Astrocyte (in vitro differentiated cells and primary cell): ENCODE measurements at regions not wholly inside any gene's neighbourhood (a gene's known extent, or its start where the extent isn't known, plus 50 kb on each side); places are given as distances from the start of the nearest gene placed in this dataset.
"Not testable (repeated sequence)": the region's sequence is repeated elsewhere in the genome, so short reads cannot be mapped to it uniquely, and the experiment has no call there.

Source experiments
- DNase-seq: peaks from one replicate; pipeline ENCODE4 v3.0.0-alpha.2; 2010; ENCODE audit warnings: low read depth
- FAIRE-seq: peaks from 2 replicates; lab custom pipeline; 2011; peaks lifted over from hg19 to GRCh38; lab: Jason Lieb, UNC
- H2AFZ ChIP-seq: 2 replicates; pipeline ENCODE4 v1.6.0; 2012; ENCODE audit warnings: low read depth, low read length, inconsistent platforms
- H3K27ac ChIP-seq: 2 replicates; pipeline ENCODE4 v1.5.1; 2011; ENCODE audit warnings: low read depth, low read length, inconsistent platforms
- H3K27me3 ChIP-seq: 2 replicates; pipeline ENCODE4 v1.6.0; 2011; ENCODE audit warnings: low read length, inconsistent platforms; ENCODE audit not compliant: insufficient read depth
- H3K36me3 ChIP-seq: 2 replicates; pipeline ENCODE4 v1.5.1; 2011; ENCODE audit warnings: low read length, inconsistent platforms; ENCODE audit not compliant: insufficient read depth
- H3K4me1 ChIP-seq: 2 replicates; pipeline ENCODE4 v1.5.1; 2011; ENCODE audit warnings: low read length, inconsistent platforms; ENCODE audit not compliant: insufficient read depth
- H3K4me2 ChIP-seq: 2 replicates; pipeline ENCODE4 v1.6.0; 2012; ENCODE audit warnings: low read length, inconsistent platforms
- H3K4me3 ChIP-seq: 2 replicates; pipeline ENCODE4 v1.5.1; 2011; ENCODE audit warnings: low read depth, mild to moderate bottlenecking, low read length, inconsistent platforms; ENCODE audit not compliant: insufficient read depth
- H3K79me2 ChIP-seq: 2 replicates; pipeline ENCODE4 v1.6.0; 2012; ENCODE audit warnings: mild to moderate bottlenecking, low read length, inconsistent platforms; ENCODE audit not compliant: insufficient read depth
- H3K9ac ChIP-seq: 2 replicates; pipeline ENCODE4 v1.6.0; 2012; ENCODE audit warnings: mild to moderate bottlenecking, low read length, inconsistent platforms
- H3K9me3 ChIP-seq: 2 replicates; pipeline ENCODE4 v1.5.1; 2012; ENCODE audit warnings: low read depth, mild to moderate bottlenecking, low read length, inconsistent platforms; ENCODE audit not compliant: insufficient read depth
- H4K20me1 ChIP-seq: 2 replicates; pipeline ENCODE4 v1.6.0; 2012; ENCODE audit warnings: low read length, inconsistent platforms; ENCODE audit not compliant: insufficient read depth
- H3K27ac Mint-ChIP-seq: one replicate; pipeline ENCODE4 v1.8.0; 2021; ENCODE audit warnings: mild to moderate bottlenecking, mixed read lengths; ENCODE audit not compliant: unreplicated experiment
- H3K27me3 Mint-ChIP-seq: one replicate; pipeline ENCODE4 v1.8.0; 2021; ENCODE audit warnings: low read depth, mixed read lengths; ENCODE audit not compliant: unreplicated experiment
- H3K36me3 Mint-ChIP-seq: one replicate; pipeline ENCODE4 v1.8.0; 2021; ENCODE audit warnings: low read depth, mixed read lengths; ENCODE audit not compliant: unreplicated experiment
- H3K4me1 Mint-ChIP-seq: one replicate; pipeline ENCODE4 v1.8.0; 2021; ENCODE audit warnings: low read depth, mixed read lengths; ENCODE audit not compliant: unreplicated experiment
- H3K4me3 Mint-ChIP-seq: one replicate; pipeline ENCODE4 v1.8.0; 2021; ENCODE audit warnings: mild to moderate bottlenecking, moderate library complexity, mixed read lengths; ENCODE audit not compliant: unreplicated experiment
- H3K9me3 Mint-ChIP-seq: one replicate; pipeline ENCODE4 v1.8.0; 2021; ENCODE audit warnings: mild to moderate bottlenecking, mixed read lengths; ENCODE audit not compliant: unreplicated experiment
- EZH2 ChIP-seq: IDR thresholded peaks from 2 replicates; pipeline ENCODE4 v1.6.1; 2012; ENCODE audit warnings: mild to moderate bottlenecking, low read length, inconsistent platforms; ENCODE audit not compliant: insufficient read depth
- TF ChIP-seq, protein P1 (sequence below): IDR thresholded peaks from 2 replicates; pipeline ENCODE4 v1.5.1; 2011; ENCODE audit warnings: low read depth, mild to moderate bottlenecking, inconsistent platforms, low read length, moderate library complexity; ENCODE audit not compliant: insufficient read depth

DNA sequence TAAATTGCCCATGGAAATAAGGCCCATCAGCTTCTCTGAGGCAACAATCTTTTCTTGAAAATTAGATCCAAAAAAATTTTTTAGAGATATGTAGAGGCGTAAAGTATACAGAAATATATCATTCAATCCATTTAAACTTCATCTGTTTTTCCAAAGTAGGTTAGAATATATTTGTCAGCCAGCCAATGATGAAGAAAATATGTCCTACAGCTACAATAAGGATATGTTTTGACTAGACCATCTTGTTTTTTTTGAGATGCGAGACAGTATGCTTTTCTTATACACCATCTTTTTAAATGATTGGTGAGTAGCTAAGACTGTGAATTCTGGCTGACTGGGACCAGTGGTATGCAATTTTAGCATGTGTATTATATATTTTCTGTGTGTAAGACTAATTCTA is 630.4 kb upstream of the CNTN5 start:
- H3K4me1 Mint-ChIP-seq: no peaks in the 10 kb centered on the region
- no peaks in the 10 kb centered on the region for H3K4me1 ChIP-seq
- no peaks in the 10 kb centered on the region for H3K9me3 Mint-ChIP-seq
- no peaks in the 10 kb centered on the region for H3K27me3 ChIP-seq
- TF ChIP-seq EZH2: no peak
- H4K20me1 ChIP-seq: no peaks in the 10 kb centered on the region
- no peaks in the 10 kb centered on the region for H3K36me3 Mint-ChIP-seq
- DNase-seq: no peak
- H3K79me2 ChIP-seq: no peaks in the 10 kb centered on the region
- H2AFZ ChIP-seq: no peak overlapping the region
- H3K27me3 Mint-ChIP-seq: no peaks in the 10 kb centered on the region
- H3K4me3 ChIP-seq: no peak overlapping the region
- no peak overlapping the region for H3K27ac ChIP-seq
- FAIRE-seq: no peak
- H3K9ac ChIP-seq: no peak overlapping the region
- no peaks in the 10 kb centered on the region for H3K36me3 ChIP-seq
- H3K4me3 Mint-ChIP-seq: no peak overlapping the region
- H3K4me2 ChIP-seq: no peak overlapping the region
- H3K9me3 ChIP-seq: no peaks in the 10 kb centered on the region
- no peak overlapping the region for H3K27ac Mint-ChIP-seq

DNA sequence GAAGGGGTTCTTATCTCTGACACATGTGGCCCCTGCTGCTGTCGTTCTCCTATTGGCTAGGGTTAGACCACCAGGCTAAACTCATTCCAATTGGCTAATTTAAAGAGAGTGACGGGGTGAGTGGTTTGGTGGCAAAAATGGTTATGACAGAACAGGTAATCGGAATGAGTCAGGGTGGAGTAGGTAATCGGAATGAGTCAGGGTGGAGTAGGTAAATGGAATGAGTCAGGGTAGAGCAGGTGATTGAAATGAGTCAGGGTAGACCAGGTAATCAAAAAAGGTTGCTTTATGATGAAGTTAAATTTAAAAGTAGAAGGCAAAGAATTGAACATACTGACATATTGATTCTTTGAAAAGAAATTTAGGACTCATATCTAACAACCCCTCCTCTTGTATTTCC is 626.2 kb upstream of the CNTN5 start:
- not testable (repeated sequence) for H3K9me3 ChIP-seq, H3K4me3 Mint-ChIP-seq, H3K79me2 ChIP-seq, H4K20me1 ChIP-seq, H3K4me1 Mint-ChIP-seq, H3K36me3 ChIP-seq, H3K4me2 ChIP-seq, DNase-seq, H3K4me3 ChIP-seq, H3K27me3 ChIP-seq, H3K27ac ChIP-seq, H3K9me3 Mint-ChIP-seq, H2AFZ ChIP-seq, H3K36me3 Mint-ChIP-seq, H3K9ac ChIP-seq, H3K27ac Mint-ChIP-seq, H3K4me1 ChIP-seq, H3K27me3 Mint-ChIP-seq, FAIRE-seq

DNA sequence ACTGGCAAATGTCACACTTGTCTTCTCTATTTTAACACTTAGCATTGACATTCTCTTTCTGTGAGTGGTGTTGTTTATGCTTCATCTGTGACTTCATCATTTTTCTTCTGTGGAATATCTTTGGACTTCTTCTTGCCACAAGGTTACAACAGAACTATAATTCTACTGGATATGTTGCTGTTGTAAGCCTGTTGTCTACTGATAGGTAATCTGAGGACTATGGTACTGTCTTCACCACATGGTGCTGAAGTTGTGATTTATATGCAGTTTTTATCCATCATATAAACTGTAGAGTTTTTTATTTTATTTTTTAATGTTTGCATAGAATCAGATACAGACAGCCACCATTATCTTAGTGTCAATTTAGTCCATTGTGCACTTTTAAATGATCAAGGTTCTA is 622.2 kb upstream of the CNTN5 start:
- no peak overlapping the region for H3K4me2 ChIP-seq

More for the DNA sequence above, 622.2 kb upstream of the CNTN5 start:
- DNase-seq (no peak), FAIRE-seq (no peak)
- TF ChIP-seq EZH2: no peak
- TF ChIP-seq, protein P1, sequence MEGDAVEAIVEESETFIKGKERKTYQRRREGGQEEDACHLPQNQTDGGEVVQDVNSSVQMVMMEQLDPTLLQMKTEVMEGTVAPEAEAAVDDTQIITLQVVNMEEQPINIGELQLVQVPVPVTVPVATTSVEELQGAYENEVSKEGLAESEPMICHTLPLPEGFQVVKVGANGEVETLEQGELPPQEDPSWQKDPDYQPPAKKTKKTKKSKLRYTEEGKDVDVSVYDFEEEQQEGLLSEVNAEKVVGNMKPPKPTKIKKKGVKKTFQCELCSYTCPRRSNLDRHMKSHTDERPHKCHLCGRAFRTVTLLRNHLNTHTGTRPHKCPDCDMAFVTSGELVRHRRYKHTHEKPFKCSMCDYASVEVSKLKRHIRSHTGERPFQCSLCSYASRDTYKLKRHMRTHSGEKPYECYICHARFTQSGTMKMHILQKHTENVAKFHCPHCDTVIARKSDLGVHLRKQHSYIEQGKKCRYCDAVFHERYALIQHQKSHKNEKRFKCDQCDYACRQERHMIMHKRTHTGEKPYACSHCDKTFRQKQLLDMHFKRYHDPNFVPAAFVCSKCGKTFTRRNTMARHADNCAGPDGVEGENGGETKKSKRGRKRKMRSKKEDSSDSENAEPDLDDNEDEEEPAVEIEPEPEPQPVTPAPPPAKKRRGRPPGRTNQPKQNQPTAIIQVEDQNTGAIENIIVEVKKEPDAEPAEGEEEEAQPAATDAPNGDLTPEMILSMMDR: no peak
- Mint-ChIP-seq H3K36me3 (no peaks in the 10 kb centered on the region), H3K4me1 (no peaks in the 10 kb centered on the region), H3K4me3 (no peak overlapping the region), H3K9me3 (no peaks in the 10 kb centered on the region), H3K27me3 (no peaks in the 10 kb centered on the region), H3K27ac (no peak overlapping the region)
- Histone ChIP-seq H4K20me1 (no peaks in the 10 kb centered on the region), H3K36me3 (no peaks in the 10 kb centered on the region), H3K27ac (no peak overlapping the region), H3K9ac (no peak overlapping the region), H3K79me2 (no peaks in the 10 kb centered on the region), H3K9me3 (no peaks in the 10 kb centered on the region), H2AFZ (no peak overlapping the region), H3K27me3 (no peaks in the 10 kb centered on the region), H3K4me3 (no peak overlapping the region), H3K4me1 (no peaks in the 10 kb centered on the region)
